Raji (cell line): ENCODE measurements at regions not wholly inside any gene's neighbourhood (a gene's known extent, or its start where the extent isn't known, plus 50 kb on each side); places are given as distances from the start of the nearest gene placed in this dataset.

Experiments used
- POLR2A ChIP-seq: IDR thresholded peaks from 2 replicates; pipeline ENCODE4 v1.6.1; 2011; ENCODE audit warnings: low read depth, low read length, control low read depth; ENCODE audit not compliant: insufficient read depth

DNA sequence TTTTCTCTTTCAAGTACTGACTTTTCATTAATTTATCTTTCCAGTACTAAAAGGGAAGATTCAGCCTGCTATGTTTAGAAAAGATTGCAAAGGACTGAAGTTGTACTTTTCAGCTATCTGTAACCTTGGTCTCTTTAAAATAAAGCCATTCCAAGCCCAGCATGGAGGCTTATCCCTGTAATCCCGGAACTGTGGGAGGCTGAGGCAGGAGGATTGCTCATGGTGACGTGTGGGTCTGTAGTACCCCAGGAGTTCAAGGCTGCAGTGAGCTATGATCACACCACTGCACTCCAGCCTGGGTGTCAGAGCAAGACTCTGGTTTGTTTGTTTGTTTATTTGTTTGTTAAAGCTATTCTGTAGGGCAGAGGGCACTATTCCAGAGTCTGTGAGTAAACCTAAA is 50.6 kb upstream of the TMEM170B start:
- no peak for TF ChIP-seq POLR2A

- TF ChIP-seq POLR2A = no peak
Observed at GRCh38 chr6:11486486-11486885, 51.1 kb upstream of the TMEM170B start.

DNA sequence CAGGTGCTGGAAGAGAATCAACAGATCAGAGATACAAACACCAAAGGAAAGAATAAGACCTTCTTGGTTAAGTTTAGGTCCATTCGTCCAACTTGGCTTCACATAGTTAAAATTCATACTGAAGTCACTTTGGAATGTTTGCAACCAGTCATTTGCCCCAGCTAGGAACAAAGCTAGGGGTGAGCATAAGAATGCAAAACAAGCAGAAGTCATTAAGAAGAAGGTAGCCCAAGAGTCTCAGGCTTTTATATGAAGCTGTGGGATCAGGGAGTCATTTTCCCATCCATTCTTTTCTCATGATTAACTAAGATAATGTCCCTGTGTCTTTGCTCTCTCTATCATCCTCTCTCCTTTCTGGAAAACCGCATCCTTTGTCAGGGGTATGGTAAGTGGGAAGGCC is 51.5 kb upstream of the TMEM170B start:
- no peak for TF ChIP-seq POLR2A

GRCh38 chr6:11485271-11485670 is 52.3 kb upstream of the TMEM170B start:
- TF ChIP-seq POLR2A = no peak

DNA sequence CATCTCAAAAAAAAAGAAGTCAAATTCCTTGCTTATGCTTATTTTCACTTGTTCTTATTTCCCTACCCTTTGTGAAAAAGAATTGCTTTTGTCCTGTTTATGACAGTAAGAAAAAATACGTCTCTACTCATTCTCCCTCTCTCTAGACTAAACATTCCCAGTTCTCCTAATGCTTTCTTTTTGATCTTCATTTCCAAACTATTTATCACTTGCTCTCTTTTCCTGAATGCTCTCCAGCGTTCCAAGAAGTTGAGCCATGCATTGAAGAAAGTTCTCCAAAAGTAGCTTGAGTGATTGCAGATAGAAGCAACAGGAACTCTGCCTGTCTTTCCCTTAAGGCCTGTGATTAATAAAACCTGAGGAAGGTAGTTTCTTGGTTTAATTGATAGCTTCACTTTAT is 53.1 kb upstream of the TMEM170B start:
- TF ChIP-seq POLR2A = no peak

DNA sequence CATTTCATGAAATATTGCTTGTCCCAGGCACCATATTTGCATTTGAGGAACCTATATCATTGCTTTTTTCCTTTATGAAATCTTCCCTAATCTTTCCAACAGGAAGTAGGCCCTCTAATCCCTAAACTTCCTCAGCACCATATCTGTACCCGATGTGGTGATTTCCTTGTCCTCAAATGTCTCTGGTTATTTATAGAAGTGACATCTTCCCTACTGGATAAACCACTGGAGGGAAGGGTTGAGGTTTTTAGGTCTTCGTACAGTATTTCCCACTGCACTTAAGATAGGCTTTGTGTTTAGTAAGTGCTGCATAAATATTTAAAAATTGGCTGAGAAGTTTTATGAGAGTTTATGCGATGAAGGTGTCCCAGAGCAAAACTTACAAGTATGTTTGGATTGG is 54.9 kb upstream of the TMEM170B start:
- TF ChIP-seq POLR2A = no peak

DNA sequence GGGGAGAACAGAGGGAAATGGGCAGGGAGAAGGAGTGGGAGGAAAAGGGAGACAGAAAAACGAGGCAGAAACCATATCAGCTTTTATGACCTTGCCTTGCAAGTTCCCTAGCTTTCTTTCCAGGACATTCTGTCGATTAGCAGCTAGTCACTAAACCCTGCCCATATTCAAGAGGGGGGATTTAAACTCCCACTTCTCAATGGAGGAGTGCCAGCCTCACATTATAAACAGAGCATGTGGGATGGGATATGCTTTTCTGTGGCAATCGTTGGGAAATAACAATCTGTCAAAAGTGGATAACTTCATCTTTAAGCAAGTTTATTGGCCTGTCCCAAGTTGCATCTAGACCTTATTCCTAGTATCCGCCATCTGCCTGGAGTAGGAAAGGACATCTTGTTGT is 57.0 kb upstream of the TMEM170B start:
- no peak for TF ChIP-seq POLR2A

DNA sequence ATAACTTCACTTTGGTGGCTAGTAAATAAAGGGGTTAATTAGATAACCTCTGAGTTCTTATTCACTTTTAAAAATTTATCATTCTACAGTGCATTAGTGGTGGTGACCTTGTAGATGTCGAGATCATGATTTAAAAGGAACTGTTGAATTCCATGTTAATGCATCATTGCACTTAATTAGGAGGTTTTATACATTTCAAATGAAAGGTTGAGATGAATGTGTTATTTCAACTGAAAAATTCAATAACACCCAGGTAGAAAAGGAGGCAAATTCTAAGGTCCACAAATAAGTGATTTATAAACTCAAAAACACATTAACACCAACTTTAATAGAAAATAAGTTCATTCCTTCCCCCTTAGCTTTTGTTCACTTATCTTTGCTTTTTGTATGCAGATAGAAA is 58.3 kb upstream of the TMEM170B start:
- no peak for TF ChIP-seq POLR2A

- TF ChIP-seq POLR2A = no peak
Observed at GRCh38 chr6:11478586-11478985, 59.0 kb upstream of the TMEM170B start.

GRCh38 chr6:11475016-11475415 is 62.5 kb upstream of the TMEM170B start:
- TF ChIP-seq POLR2A = no peak

GRCh38 chr6:11473008-11473740 is 64.4 kb upstream of the TMEM170B start:
- TF ChIP-seq POLR2A = no peak

DNA sequence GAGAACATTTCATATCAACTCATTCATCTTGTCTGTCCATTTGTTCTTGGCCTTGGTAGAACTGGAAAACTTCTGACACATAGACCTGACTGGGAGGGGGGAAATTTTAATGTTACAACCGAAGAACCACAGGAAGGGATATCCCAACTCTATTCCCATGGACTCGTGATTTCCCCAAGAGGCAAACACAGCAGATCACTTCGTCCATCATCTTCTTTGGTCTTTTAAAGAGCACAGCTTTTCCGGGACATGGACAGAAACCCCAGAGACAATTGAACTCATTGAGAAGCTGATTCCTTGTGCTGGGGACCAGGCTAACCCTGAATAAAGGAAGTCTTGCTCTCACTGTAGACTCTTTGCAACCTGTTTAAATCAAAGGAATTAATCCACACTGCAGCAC is 66.3 kb upstream of the TMEM170B start:
- TF ChIP-seq POLR2A = no peak

- no peak for TF ChIP-seq POLR2A
Observed at GRCh38 chr6:11469684-11470083, 67.9 kb upstream of the TMEM170B start.

DNA sequence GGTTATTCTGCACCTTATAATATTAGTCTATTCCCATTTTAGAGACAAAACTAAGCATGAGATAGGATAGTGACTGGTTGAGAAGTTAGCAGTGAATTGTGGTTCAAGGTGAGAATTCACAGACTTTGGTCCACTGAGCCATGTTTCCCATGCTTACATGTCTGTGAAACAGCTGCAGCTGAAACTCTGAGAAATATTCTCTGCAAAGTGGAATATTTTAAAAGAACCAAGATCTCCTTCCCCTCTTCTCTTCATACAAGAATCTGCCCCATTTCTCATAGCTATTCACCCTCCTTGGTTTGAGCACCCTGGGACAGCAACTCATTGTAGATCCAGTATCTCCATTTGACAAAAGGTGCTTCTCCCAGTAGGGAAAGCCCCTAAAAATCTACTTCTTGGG is 70.2 kb upstream of the TMEM170B start:
- TF ChIP-seq POLR2A = no peak

GRCh38 chr6:11463398-11463780 is 74.2 kb upstream of the TMEM170B start:
- TF ChIP-seq POLR2A = no peak

DNA sequence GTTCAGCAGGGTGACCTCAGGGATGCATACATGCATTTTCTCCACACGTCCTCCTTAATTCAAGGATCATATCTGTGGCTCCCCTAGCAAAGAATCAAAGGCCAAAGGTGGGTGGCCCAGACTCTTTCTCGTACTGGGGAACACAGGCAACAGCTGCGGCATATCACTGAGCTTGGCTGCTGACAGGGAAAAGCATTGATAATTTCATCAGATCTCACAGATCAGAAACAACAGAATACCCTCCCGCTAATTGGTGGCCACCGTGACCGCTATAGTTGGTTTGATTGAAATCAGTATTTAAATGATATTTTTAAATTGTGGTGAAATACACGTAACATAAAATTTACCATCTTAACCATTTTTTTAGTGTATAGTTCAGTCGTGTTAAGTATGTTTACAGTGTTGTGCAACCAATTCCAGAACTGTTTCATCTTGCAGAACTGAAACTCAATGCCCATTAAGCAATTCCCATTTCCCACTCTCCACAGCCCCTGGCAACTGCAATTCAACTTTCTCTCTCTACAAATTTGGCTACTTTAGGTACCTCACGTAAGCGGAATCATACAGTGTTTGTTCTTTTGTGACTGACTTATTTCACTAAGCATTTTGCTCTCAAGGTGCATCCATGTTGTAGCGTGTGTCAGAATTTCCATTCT is 74.7 kb upstream of the TMEM170B start:
- TF ChIP-seq POLR2A = no peak
